CD4-positive, alpha-beta T cell treated with Interleukin-10 for 1 hour (primary cell): ENCODE measurements at regions not wholly inside any gene's neighbourhood (a gene's known extent, or its start where the extent isn't known, plus 50 kb on each side); places are given as distances from the start of the nearest gene placed in this dataset.

Source experiments
- DNase-seq: peaks from one replicate; pipeline ENCODE4 v3.0.0-alpha.2; 2020

DNA sequence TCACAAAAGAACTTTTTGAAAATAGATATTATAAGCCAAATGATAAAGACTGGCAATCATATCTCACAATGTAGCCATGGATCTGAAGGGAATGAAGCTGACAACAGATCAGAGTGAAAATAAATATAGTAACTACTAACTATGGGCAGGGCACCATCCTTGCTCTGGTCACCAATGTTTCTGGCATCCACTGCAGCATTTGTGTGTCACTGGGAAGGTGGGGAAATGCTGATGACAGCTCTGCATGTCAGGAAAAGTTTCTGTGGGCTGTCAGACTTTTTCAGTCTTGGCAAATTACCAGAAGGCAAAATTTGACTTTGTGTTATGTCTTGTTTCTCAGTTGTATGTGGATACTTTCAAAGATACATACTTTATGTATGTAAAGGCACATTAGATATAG, 195.6 kb downstream of the ZNF326 start:
- DNase-seq = no peak

DNA sequence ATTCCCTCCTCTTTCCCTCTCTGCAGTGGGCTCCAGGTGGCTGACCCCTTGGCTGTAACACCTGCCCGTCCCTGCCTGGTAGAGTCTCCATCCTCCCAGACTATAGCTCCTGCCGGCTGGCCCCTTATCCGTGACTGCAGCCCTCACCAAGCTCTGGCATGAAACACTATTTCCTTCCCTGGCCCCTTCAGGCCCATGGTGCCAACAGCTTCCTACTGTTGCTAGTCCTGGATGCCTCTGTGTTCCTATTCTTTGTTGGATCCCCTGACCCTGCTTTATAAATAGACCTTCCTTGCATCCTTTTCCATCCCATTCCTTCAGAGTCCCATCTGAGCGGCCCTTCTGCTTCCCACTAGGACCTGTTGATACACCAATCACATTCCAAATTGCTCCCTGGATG, 195.0 kb downstream of the ZNF326 start:
- no peak for DNase-seq

DNA sequence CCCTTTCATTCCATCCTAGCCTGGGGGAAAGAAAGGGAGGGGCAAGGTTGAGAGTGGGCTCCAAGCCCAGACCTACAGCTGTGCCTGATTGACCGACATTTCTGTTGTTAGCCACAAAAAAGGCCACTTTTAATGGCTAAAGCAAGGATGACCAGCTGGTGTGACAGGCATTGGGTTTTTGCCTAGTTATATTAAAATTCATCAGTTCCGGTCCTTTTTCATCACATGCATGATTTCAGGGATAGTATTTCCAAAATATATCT, 192.3 kb downstream of the ZNF326 start:
- no peak for DNase-seq

DNA sequence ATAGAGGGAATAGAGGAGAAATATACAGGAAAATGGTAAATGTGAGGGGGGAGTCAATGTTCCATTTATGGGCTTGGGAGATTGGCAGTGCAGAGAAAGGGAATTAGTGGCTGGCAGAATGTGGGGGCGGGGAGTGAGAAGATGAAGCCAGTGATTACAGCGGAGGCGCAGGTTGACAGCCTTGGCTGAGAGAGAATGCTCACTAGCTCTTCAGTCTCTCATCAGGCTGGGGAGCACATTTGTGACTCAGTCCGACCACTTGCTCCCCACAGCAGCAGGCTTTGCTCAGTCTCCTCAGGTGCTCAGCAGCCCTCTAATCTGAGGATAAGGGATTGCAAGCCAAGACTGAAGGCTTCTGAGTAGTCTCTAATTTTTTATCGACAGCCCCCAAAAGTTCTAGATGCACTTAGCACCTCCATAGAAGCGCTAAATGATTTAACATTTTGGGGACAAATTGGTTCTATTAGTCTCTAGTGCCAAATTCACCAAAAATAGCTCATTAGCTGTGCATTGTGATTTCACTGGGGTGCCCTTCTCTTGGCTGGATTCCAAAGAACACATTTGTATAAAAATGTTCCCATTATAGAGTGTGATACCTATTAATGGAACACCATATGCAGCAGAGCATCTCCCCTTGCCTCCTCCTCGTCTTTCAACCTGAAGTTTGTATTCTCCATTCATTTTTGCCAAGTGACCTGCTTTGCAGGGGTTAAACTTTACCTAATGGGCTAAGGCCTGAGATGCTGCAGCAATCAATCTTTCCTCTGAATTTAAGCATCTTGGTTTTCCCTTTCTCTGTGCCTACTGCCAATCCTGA, 191.8 kb downstream of the ZNF326 start:
- no peak for DNase-seq

DNA sequence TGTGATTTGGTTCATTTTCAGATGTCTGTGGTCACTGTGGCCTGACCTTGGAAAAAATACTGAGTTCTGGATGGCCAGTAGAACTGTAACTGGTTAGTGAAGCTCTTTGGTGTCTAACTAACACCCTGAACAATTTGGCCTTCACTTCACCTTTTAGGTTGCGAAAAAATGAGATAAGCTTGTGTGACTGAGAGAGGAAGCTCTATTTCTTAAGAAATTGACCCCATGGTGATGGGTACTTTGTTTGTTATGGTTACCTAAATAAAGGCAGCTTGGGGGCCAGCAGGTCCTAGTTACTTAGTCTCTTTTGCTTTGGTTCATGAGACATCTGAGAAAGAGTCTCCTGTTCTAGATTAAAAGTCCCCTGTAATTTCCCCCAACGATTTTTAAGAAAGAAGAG, 181.6 kb downstream of the ZNF326 start:
- no peak for DNase-seq

DNA sequence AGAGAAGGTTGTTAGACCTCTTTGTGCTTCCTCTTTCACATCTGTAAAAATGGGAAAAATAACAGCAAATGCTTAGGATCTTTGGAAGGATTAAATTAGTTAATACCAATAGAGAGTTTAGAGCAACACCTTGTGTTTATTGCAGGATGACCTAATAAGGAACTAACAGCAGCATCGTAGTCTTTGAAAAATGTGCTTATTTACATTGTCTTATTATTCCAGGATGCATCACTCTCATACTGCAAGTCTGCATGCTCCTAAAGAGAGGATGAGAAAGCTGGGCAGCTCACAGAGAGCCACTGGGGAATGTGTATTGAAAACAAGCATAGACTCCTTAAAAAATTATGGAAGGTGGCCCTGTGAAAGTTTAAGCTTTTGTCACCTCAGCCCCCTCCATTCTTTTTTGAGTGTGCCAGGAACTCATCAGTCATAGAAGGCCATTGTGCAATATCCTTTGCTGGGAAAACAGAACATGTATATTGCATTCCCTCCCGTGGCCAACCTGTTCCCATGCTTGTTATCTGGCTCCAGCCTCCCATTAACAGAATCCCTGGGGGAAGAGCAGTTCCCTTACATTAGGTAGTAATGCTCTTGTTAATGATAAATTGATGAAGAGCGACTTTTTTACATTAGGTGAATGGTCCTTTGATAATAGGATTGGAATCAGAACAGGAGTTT, 180.7 kb downstream of the ZNF326 start:
- no peak for DNase-seq

DNA sequence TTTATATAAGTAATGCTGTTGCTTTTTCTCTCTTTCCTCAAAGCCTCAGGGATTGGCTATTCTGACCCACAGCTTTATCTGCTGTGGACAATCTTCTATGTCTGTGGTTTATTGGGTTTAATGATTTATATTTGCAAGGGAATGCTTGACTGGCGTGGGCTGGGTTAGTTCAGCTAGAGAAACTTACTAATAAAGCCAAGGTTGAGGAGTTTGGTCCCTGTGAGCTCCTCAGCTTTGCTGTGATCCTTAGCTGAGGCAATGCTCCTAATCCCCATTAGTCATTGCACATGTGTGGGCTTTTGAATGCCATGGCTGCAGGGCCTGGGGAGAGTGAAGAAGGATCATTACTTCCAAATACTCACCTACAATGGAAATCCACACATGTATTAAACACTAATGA, 179.3 kb downstream of the ZNF326 start:
- DNase-seq = no peak

DNA sequence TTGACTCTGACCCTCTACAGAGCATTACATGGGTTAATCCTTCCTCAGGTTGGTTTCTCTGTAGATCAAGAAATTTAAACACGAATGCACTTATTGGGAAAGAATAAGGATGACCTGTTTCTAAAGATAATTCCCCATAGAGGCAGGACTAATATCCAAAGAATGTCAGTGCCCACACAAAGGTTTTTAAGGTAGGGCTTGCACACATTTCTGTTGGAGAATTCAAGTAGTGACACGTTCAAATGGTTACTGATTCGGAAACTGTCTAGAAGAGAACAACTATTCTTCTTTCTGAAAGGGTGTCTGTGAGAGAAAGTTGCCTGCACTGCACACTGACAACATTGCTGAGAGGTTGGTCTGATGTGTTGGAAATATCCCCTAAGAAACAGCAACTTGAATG, 167.3 kb downstream of the ZNF326 start:
- no peak for DNase-seq

DNA sequence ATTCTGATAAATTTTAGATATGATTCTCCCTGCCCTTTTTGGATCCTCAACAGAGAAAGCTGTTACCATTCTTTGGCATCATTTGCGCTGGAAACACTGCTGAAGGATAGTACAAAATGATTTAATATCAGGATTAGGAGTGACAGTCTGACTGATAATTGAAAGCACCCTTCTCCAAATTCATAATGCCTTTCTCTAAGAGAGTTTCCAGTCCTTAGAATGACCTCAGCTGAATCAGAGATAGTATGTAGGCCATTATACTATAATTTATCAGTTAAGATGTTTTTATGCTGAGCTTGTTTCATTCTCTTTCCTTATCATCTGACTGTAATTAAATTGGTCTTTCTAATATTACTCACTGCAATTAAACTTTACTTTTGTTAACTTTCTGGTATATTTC, 166.7 kb downstream of the ZNF326 start:
- DNase-seq = no peak

DNA sequence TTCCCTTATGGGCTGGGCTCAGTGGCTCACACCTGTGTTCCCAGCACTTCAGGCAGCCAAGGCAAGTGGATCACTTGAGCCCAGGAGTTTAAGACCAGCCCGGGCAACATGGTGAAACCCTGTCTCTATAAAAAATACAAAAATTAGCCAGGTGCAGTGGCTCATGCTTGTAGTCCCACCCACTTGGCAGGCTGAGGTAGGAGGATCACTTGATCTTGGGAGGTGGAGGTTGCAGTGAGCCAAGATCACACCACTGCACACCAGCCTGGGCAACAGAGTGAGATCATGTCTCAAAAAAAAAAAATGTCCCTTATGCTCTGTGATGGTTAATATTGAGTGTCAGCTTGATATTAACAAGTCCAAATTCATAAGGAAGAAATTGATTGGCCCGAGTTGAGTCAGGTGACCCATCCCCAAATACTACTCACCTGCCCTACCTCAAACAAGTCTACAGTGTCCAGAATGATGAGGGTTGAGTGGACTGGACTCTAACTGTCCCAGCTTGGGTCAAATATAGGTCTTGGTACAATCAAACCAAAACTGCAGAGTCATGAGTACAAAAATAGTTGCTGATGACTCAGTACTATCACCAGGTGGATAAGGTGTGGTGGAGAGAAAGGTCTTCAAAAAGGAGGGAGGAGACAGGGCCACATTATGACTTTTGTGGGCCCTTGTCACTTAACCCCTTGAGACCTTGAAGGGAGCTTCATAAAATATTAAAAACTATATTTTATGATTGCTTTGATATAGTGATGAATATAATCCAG, 161.0 kb downstream of the ZNF326 start:
- DNase-seq = no peak

DNA sequence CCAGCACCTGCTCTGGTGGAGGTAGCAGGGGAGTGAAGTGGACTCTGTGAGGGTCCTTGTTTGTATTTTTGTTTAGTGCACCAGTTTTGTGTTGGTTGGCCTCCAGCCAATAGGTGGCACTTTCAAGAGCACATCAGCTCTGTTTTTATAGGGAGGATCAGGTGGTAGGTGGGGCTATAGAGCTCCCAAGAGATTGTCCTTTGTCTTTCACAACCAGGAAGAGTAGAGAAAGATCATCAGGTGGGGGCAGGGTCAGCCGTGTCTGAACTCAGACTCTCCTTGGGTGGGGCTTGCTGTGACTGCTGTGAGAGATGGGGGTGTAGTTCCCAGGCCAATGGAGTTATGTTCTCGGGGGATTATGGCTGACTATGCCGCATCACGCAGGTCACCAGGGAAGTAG, 159.8 kb downstream of the ZNF326 start:
- no peak for DNase-seq

DNA sequence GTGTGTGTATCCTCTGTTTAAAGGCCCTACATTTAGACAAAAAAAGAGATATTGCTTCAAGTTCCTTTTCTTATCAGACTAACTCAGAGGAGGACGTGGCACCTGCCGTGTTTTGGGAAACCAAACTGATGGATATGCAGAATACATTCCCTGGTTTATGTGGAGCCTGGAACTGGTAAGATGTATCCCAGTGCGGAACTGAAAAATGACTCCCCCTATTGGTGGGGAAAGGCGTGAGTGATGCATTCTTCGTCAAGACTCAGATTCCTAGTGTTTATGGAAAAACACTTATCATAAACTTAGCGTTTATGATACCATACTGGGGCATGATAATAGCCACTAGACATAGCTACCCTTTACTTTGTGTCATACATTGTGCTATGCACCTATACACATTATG, 154.2 kb downstream of the ZNF326 start:
- no peak for DNase-seq

DNA sequence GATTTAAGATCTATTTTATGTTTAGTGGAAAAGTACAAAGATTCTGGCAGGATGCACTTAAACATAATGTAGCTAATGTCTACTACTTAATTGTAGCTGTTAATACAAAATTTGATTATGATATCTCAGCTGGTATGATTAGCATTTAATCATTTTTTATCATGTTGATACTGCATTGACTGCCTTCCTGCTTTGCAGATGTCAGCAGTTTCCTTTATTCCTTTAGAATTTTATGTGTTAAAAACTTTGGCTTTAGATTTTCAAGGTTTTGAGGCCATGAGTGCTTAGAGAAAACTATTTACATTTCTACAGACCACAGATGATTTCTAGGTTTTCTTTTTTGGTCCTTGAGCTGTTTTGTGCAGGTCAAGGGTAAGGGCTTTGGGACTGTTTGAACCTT, 152.2 kb downstream of the ZNF326 start:
- no peak for DNase-seq

DNA sequence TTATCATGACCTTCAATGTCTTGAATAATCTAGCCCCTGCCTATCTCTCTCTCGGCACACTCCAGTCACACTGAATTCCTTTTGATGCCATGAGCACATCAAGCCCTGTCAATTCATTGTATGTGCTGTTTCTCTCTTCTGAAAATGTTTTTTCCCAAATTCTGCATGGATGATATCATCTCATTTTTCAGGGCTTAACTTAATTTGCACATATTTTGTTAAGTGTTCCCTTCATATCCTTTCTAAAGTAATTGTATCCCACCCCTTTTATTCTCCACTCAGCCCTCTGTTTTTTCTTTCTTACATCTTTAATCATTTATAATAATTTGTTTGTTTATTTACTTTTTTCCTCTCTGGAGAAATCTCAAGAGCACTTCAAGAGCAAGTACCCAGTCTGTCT, 149.9 kb downstream of the ZNF326 start:
- no peak for DNase-seq

DNA sequence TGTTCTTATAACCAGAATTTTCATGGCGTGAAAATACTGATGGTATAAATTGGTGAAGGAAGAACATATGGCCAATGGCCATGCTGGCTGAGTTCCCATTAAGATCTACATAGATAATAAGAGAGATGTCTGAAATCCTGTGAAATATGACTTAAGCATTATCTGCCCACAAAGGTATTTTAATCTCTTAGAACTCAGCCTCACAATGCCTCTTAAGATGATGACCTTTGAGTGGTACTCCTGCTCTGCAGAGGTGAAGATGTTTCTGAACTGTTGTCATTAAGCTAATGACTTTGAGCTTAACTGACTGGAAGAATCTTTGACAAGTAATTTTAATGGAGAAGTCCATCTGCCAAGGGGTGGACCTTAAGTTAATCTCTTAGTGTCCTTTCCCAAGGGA, 148.7 kb downstream of the ZNF326 start:
- no peak for DNase-seq

DNA sequence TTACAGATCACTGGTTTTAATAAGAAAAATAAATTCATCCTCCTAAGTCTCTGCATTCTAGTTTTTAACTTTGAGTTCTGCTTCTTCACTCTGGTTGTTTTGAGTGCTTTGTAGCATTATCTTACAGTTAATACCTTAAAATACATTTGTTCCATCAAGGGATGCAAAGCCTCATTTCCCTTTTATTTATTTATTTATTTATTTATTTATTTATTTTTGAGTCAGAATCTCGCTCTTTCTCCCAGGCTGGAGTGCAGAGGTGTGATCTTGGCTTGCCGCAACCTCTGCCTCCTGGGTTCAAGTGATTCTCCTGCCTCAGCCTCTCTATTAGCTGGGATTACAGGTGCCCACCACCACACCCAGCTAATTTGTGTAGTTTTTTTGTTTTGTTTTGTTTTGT, 147.8 kb downstream of the ZNF326 start:
- DNase-seq = no peak

DNA sequence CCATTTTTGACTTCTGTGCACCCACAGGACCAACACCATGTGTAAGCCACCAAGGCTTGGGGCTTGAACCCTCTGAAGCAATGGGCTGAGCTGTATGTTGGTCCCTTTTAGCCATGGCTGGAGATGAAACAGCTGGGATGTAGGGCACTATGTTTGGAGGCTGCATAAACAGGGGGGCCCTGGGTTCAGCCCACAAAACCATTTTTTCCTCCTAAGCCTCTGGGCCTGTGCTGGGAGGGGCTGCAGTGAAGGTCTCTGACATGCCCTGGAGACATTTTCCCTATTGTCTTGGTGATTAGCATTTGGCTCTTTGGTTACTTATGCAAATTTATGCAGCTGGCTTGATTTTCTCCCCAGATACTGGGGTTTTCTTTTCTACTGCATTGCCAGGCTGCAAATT, 144.9 kb downstream of the ZNF326 start:
- DNase-seq = no peak

DNA sequence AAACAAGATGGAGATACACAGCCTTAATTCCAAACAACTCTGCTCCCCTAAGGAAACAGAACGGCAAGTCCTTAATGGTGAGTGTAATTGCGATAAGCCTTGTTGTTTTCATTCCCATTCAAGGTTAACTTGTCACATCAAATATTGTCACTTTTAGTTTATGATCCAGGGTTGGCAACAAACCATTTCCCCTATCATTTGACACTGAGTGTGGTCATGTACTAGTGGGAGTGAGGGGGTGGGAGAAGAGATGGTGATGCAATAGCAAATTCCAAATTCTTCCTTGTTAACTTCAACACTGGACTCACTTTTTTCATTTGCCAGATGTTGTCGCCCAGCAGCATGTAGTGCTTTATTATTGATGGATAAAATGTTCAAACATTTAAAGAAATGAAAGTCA, 140.4 kb downstream of the ZNF326 start:
- no peak for DNase-seq

DNA sequence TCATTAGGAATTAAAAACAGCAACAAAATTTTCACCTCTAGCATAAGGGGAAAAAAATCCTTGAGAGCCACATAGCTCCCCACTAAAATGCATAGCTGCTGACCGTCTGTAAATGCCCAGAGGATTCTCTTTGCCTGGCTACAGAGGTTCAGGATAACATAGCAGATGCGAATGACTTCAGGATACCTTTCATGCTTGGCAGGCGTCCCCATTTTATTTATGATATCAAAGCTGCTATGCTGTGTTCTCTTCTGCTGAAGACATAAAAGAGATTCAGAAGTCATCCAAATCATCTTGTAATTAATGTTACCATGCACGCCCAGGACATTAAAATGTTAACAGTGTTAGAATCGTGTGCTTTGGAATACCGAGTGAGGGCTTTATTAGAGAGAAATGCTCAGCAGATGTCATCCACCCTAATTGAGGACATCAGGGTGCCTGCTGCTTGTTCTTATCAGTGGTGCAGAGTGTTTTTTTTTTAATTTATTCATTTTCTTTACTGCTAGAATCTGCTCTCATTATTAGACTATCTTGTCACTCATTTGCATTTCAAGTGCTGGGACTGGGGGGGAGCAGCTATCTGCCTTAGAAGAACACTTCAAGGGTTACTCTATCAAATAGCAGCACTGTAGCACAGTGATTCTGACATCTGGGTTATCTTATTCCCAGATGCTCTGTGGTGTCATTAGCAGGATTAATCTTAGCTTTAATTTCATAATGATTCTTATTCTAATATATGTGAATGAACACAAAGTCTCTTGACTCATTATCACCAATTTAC, 139.5 kb downstream of the ZNF326 start:
- DNase-seq = no peak

DNA sequence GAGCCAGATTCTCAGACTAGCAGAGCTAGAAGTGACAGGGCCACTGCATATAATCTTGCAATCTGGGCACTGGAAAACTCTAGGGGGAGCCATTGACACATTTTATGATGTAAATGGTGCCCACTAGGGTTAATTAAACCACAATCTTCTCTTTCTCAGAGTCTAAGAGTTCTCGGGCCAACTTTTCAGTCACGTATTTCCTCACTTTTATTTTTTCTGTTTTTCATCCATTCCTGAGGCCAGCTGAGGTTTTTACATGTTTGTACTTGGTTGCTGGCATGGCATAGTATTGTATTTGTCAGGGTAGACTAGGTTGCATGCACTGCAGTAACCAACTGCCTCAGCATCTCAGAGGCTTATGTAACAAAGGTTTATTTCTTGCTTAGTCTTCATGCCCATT, 138.2 kb downstream of the ZNF326 start:
- no peak for DNase-seq

DNA sequence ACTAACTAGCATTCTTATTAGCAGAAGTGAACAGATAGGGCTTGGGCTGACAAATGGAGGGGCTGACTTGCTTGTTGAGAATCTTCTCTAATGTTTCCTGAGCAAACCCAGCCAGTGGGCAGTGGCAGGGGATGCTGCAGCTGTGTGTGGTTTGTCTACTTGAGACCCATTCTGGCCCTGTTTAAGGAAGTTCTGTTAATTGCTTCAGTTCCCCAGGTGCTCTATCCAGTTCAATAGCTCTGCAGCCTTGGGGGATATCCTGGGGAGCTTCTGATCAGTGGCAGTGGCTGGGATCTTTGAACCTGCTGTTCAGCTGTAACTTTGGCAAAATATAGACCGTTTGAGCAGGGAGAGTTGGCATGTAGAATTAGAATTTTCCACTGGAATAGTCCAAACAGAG, 137.4 kb downstream of the ZNF326 start:
- no peak for DNase-seq

DNA sequence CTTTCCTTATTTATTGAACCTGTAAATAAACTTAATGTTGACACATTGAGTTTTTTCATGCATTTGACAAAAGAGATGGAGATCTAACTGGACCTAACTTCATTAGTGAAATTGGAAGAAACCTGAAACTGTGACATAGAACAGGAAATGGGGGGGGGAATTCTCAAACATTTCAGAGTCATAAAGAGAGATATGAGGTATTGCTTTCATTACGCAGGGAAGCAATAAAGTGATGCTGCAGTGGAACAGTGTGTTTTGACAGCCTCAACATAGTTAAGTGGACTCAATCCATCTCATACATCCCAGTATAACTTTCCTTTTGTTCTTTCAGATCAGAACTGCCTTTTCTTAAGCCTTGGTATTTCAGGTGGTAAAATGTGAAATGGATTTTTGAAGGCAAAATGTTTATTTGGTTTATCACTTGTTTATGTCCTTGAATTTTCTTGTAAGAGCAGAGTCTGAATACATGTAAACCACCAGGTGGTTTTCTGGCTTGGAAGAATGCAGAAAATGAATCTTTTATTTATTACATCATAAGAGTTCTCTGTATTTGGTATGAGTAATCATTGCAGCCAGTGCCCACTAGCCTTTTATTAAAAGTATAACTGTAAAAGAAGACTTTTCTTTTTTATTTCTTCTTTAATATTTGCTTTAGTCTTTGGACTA, 132.5 kb downstream of the ZNF326 start:
- DNase-seq = no peak

DNA sequence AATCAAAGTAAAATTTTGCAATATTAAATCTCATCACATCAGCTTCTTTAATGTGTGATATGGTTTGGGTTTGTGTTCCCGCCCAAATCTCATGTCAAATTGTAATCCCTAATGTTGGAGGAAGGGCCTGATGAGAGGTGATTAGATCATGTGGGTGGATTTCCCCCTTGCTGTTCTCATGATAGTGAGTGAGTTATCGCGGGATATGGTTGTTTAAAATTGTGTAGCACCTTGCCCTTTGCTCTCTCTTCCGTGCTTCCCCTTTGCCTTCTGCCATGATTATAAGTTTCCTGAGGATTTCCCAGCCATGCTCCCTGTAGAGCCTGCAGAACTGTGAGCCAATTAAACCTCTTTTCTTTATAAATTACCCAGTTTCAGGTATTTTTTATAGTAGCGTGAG, 131.9 kb downstream of the ZNF326 start:
- DNase-seq = no peak
